ENCODE measurements at regions not wholly inside any gene's neighbourhood (a gene's known extent, or its start where the extent isn't known, plus 50 kb on each side); places are given as distances from the start of the nearest gene placed in this dataset.

- TF ChIP-seq, protein P1, sequence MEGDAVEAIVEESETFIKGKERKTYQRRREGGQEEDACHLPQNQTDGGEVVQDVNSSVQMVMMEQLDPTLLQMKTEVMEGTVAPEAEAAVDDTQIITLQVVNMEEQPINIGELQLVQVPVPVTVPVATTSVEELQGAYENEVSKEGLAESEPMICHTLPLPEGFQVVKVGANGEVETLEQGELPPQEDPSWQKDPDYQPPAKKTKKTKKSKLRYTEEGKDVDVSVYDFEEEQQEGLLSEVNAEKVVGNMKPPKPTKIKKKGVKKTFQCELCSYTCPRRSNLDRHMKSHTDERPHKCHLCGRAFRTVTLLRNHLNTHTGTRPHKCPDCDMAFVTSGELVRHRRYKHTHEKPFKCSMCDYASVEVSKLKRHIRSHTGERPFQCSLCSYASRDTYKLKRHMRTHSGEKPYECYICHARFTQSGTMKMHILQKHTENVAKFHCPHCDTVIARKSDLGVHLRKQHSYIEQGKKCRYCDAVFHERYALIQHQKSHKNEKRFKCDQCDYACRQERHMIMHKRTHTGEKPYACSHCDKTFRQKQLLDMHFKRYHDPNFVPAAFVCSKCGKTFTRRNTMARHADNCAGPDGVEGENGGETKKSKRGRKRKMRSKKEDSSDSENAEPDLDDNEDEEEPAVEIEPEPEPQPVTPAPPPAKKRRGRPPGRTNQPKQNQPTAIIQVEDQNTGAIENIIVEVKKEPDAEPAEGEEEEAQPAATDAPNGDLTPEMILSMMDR (IDR thresholded peaks at IDR 0.05; ENCODE audit: unreplicated experiment) = no peak
- Mint-ChIP-seq H3K4me1 (ENCODE audit: low read depth) (peaks cover 2% of the 10 kb centered on the region), H3K36me3 (ENCODE audit: insufficient read depth) (no peaks in the 10 kb centered on the region), H3K9me3 (ENCODE audit: low read depth) (peaks cover 8% of the 10 kb centered on the region), H3K4me3 (ENCODE audit: low read depth) (no peak overlapping the region), H3K27me3 (no peaks in the 10 kb centered on the region), H3K27ac (no peak overlapping the region)
- DNase-seq (ENCODE audit: low spot score, unreplicated experiment) = no peak
Observed at GRCh38 chr21:25375675-25376074, 231.6 kb downstream of the MRPL39 start.

DNA sequence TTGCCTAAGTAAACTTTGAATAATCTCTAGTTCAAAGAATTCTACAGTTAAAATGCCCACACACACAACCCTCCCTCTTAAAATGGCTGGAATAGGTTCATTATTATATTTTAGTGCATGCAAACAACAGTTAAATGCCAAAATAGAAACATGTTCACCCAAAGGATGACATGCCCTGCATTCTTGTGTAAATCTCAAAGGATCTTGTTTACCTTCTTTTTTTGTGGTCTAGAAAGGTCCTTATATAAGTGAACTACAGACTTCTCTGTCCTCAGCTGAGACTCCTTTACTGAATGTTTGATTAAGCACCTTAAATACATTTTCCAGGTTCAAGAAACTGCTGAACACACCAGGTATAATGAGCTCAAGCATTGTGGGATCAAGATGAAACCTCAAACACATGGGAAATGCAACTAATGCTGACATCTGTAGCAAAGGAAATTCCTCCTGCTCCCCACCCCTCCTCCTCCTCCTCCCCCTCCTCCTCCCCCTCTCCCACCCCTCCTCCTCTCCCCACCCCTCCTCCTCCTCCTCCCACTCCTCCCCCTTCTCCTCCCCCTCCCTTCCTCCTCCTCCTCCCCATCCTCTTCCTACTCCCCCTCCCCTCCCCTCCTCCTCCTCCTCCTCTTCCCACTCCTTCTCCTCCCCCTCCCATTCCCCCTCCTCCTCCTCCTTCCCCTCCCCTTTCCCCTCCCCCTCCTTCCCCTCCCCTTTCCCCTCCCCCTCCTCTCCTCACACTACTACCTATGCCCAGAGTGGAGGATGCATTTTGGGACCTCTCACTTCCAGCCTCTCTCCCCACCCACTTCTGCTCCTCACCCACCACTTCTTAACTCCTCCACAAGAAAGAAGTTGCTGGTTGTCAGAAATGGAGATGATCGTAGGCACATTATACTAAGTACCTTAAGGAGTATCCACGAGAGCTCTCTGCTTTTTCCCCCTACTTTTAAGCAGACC is 233.9 kb downstream of the MRPL39 start:
- Mint-ChIP-seq H3K36me3 (ENCODE audit: insufficient read depth) (no peaks in the 10 kb centered on the region), H3K4me3 (ENCODE audit: low read depth) (no peak overlapping the region), H3K4me1 (ENCODE audit: low read depth) (peaks cover 2% of the 10 kb centered on the region), H3K27me3 (no peaks in the 10 kb centered on the region), H3K9me3 (ENCODE audit: low read depth) (peaks cover 6% of the 10 kb centered on the region), H3K27ac (no peak overlapping the region)
- TF ChIP-seq, protein P1 (IDR thresholded peaks at IDR 0.05; ENCODE audit: unreplicated experiment) = no peak
- DNase-seq (ENCODE audit: low spot score, unreplicated experiment) = no peak

DNA sequence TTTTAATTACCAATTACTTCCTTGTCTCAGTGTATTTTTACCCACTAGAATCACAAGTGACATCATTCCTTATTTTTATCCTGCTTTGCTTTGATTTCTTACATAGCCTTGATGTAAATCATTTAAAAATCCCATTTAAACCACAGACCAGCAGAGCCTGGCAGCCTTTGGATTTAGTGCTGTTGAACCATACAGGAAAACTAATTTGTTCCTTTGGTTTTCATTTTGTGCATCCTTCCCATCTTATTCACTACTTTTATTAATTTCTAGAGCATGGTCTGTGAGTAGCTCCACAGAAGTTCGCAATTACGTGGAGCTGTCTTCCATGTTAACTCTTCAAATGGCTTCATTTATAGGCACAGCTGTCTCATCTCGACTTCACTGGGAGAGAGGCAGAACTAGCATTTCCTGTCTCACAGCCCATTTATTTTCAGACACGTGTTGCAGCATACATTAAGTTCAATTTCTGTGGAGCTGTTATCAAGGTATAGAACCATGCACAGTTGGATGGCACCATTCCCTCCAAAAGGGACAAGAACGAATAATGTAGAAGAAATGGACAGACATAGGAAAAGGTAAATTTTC is 235.3 kb downstream of the MRPL39 start:
- Mint-ChIP-seq H3K4me1 (ENCODE audit: low read depth) (peaks cover 2% of the 10 kb centered on the region), H3K27ac (no peak overlapping the region), H3K9me3 (ENCODE audit: low read depth) (no peaks in the 10 kb centered on the region), H3K27me3 (no peaks in the 10 kb centered on the region), H3K36me3 (ENCODE audit: insufficient read depth) (no peaks in the 10 kb centered on the region), H3K4me3 (ENCODE audit: low read depth) (no peak overlapping the region)
- DNase-seq (ENCODE audit: low spot score, unreplicated experiment) = no peak
- TF ChIP-seq, protein P1 (IDR thresholded peaks at IDR 0.05; ENCODE audit: unreplicated experiment) = no peak

DNA sequence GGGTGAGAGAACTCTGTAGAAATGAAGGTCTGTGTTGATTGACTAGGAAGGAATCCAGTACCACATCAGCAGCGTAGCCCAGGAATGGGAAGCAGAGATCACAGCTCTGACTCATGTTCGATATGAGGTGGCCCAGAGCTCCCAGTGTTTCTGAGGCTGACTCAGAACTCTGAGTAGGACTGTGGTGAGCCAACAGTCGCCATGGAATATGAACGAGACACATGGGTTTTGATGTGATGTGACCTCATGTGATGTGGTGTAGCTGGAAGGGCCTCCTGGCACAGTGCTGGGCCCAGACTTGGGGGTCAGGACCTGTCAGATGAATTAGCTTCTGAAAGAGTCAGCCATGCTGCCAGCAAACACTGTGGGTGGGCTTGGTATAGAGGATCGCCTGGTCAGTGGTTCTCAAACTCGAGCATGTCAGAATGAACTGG is 237.0 kb downstream of the MRPL39 start:
- H3K36me3 Mint-ChIP-seq (ENCODE audit: insufficient read depth) = no peaks in the 10 kb centered on the region
- no peaks in the 10 kb centered on the region for H3K9me3 Mint-ChIP-seq (ENCODE audit: low read depth)
- H3K27ac Mint-ChIP-seq = no peak overlapping the region
- DNase-seq (ENCODE audit: low spot score, unreplicated experiment) = no peak
- peaks cover 2% of the 10 kb centered on the region for H3K4me1 Mint-ChIP-seq (ENCODE audit: low read depth)
- H3K4me3 Mint-ChIP-seq (ENCODE audit: low read depth) = no peak overlapping the region
- no peaks in the 10 kb centered on the region for H3K27me3 Mint-ChIP-seq
- TF ChIP-seq, protein P1 (IDR thresholded peaks at IDR 0.05; ENCODE audit: unreplicated experiment) = no peak

DNA sequence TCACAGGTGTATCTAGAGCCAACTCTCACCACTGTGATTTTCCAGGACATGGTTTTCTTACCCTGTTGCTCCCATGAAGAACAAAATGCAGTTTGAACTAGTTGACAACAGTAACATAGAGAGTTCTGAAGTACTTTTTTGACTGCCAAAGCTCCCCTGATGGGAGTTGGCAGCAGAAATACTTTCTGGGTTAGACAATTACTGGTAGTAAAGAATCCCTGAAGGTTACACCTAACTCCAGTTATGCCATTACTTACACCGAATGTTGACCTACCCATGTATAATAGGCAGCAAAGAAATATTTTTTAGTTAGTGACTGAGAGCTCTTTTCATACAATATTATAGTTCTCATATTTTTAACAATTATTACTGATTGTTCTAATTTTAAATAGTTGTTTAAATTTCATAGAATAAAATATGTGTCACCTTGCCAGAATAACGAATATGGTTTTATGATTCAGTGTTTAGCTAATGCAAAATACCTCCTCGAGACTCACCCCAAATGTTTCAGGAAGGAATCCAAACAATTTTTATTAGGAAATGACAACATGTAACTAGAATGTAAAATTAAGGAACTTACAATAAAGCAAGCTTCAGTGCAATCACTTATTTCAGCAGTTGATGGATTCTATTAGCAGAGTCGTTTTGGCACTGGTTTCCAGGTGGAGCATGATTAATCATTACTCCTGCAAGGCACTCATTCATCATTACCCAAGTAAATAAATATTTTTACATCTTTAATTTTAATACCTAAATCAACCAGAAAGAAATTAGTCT is 237.6 kb downstream of the MRPL39 start:
- H3K36me3 Mint-ChIP-seq (ENCODE audit: insufficient read depth) = no peaks in the 10 kb centered on the region
- TF ChIP-seq, protein P1 (IDR thresholded peaks at IDR 0.05; ENCODE audit: unreplicated experiment) = no peak
- H3K27me3 Mint-ChIP-seq = no peaks in the 10 kb centered on the region
- H3K27ac Mint-ChIP-seq = no peak overlapping the region
- peaks cover 2% of the 10 kb centered on the region for H3K4me1 Mint-ChIP-seq (ENCODE audit: low read depth)
- no peak overlapping the region for H3K4me3 Mint-ChIP-seq (ENCODE audit: low read depth)
- H3K9me3 Mint-ChIP-seq (ENCODE audit: low read depth) = no peaks in the 10 kb centered on the region
- DNase-seq (ENCODE audit: low spot score, unreplicated experiment) = no peak
